OCI-M1 (cell line): ENCODE measurements at regions not wholly inside any gene's neighbourhood (a gene's known extent, or its start where the extent isn't known, plus 50 kb on each side); places are given as distances from the start of the nearest gene placed in this dataset.
"Not testable (repeated sequence)": the region's sequence is repeated elsewhere in the genome, so short reads cannot be mapped to it uniquely, and the experiment has no call there.

Experiments used
- DNase-seq: peaks from one replicate; lab custom pipeline; 2025; lab: John Stamatoyannopoulos, UW

DNA sequence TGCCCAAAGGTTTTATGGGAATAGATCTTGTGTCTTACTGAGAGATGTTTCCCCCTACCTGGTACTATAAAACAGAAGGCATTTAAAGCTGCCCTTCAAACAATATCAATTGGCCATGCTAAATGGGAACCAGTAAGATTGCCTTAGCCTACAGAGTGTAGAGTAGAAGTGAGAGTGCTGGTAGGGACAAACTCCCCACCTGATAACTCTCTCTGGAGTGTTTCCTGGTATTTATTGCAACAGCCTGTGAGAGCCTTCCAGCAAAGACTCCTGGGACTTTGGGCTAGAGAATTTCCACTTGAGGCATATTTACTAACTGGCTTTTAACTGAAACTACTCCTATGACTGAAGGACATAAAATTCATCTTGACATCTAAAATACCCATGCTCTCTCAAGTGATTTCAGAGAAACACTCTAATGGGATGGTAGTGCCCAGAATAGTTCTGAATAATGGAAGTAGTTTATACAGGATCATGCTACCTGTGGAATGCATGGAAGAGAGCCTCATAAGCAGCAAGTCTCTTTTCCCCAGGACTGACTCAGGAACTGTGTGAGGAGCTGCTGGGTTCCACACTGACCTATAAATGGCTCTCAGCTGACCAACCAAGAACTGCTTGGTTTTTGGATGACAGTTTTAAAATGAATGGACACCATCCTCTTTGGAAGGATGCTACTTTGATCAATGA, 132.7 kb upstream of the SLITRK5 start:
- DNase-seq, result no peak

GRCh38 chr13:87553142-87553541, 118.0 kb upstream of the SLITRK5 start:
- DNase-seq, result no peak

DNA sequence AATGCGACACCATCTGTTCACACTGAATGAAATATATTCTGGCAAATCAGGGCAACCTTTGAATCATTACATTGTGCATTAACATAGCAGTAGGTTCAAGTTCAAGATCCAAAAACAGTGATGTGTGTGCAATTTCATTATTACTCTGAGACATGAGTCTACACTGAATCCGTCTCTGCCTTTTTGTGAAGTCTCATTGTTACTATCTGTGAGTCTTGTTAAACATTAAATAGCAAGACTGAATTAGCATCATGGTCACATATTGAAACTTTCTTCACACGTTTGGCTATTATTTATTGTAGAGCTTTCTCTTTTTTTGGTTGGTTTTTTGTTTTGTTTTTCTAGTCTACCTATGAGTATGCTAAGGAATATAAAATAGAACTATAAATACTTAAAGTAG, 117.1 kb upstream of the SLITRK5 start:
- no peak for DNase-seq

- DNase-seq, result no peak
Measured at GRCh38 chr13:87557788-87558187, 113.4 kb upstream of the SLITRK5 start.

GRCh38 chr13:87561580-87561979, 109.6 kb upstream of the SLITRK5 start:
- DNase-seq, result not testable (repeated sequence)

GRCh38 chr13:87570669-87571068, 100.5 kb upstream of the SLITRK5 start:
- DNase-seq, result no peak

DNA sequence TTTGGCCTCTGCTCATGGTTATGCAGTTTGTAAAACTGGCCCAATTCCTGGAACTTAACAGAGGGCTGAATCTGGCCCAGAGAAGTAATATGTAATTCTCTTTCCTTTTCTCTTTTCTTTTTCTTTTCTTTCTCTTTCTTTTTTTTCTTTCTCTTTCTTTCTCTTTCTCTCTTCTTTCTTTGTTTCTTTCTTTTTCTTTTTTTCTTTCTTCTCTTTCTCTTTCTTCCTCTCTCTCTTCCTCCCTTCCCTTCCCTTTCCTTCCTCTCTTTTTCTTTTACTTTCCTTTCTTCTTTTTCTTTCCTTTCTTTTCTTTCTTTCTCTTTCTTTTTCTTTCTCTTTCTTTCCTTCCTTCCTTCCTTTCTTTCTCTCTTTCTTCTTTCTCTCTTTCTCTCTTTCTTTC, 88.8 kb upstream of the SLITRK5 start:
- no peak for DNase-seq

DNA sequence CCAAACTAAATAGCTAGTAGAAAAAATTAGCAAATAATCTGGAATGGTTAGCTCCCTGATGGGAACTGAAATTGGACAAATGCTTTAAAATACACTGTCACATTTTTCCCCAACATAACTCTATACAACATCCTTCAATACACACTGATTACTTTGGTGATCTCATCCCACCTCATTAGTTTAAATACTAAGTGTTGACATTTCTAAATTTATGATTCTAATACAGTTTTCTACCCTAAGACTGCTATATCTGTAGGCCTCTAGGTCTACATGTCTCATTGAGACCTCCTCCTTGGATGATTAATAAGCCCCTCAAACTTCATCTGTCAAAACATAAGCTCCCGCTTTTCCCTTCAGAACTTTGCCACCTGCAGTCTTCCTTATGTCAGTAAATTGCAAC, 80.7 kb upstream of the SLITRK5 start:
- no peak for DNase-seq

DNA sequence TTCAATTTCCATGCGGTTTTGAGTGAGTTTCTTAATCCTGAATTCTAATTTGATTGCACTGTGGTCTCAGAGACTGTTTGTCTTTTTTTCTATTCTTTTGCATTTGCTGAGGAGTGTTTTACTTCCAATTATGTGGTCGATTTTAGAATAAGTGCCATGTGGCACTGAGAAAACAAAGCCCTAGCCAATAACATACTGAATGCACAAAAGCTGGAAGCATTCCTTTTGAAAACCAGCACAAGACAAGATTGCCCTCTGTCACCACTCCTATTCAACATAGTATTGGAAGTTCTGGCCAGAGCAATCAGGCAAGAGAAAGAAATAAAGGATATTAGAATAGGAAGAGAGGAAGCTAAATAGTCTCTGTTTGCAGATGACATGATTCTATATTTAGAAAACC, 66.7 kb upstream of the SLITRK5 start:
- DNase-seq, result not testable (repeated sequence)

DNA sequence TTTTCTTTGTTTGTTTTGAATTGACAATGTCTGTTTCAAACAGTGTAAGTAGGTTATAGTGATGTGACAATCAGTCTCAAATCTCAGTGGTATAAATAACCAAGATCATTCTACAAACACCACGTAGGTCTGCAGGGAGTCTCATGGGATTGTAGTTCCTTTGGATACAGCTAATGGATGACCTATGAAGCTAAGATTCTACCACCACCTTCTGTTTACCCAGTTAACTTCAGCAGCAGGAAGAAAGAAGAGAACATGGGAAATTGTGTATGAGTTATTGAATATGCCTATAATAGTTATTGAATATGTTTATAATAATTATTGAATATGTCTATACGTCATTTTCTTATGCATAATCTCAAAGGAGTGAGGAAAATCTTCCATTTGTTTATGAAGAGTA, 63.9 kb upstream of the SLITRK5 start:
- no peak for DNase-seq

- DNase-seq, result no peak
Measured at GRCh38 chr13:87614276-87614675, 56.9 kb upstream of the SLITRK5 start.
